ENCODE measurements at regions not wholly inside any gene's neighbourhood (a gene's known extent, or its start where the extent isn't known, plus 50 kb on each side); places are given as distances from the start of the nearest gene placed in this dataset.

DNA sequence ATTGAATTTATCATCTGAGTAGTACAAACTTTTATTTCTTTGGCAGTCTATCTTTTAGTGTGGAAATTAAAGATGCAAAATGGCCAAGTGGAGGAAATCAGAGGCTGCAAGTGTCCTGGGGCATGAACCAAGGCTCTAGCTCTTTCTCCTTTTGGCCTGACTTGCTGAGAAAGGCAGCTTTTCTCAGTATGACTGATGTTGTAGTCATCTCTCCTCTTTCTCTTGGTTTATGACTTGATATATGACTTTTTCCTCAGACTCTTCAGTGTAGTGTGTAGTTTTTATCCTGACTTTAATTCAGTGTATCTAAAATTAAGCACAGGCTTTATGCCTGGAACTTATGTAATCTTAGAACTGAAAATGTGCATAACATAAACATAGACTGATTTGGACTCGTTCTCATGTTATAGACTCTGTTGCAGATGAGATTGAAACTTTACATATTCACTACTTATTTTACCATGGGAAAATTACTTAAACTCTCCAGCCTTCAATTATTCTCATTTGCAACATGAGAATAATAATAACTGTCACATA lies 65.7 kb downstream of the SLITRK5 start:
- Mint-ChIP-seq H3K9me3 (ENCODE audit: low read depth) (no peaks in the 10 kb centered on the region), H3K27ac (no peak overlapping the region), H3K36me3 (no peaks in the 10 kb centered on the region), H3K4me3 (no peak overlapping the region), H3K27me3 (no peaks in the 10 kb centered on the region), H3K4me1 (no peaks in the 10 kb centered on the region)
- ATAC-seq (no peak), DNase-seq (no peak)
- CTCF ChIA-PET, result no interaction called here

DNA sequence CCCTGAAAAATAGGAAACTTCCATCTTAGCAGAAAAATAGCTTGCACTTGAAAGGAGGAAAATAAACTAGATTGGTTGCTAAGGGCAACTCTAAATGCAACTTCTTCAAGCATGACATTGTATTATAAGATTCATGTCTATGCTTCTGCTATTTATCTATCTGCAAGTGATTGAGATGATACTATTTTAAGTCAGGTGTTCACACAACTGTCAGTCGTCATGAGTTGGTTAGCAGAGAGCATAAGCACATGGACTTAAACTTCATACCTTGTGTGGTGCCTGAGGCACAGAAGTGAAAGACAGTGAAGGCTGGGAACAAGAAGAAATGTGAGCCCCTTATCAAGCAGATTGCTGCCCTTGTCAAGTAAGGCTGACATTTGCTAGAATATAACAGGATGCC lies 82.9 kb downstream of the SLITRK5 start:
- Mint-ChIP-seq H3K9me3 (ENCODE audit: low read depth) (peaks cover 6% of the 10 kb centered on the region), H3K4me3 (no peak overlapping the region), H3K36me3 (no peaks in the 10 kb centered on the region), H3K27ac (no peak overlapping the region), H3K27me3 (no peaks in the 10 kb centered on the region), H3K4me1 (no peaks in the 10 kb centered on the region)
- CTCF ChIA-PET, result no interaction called here
- DNase-seq (no peak), ATAC-seq (no peak)

DNA sequence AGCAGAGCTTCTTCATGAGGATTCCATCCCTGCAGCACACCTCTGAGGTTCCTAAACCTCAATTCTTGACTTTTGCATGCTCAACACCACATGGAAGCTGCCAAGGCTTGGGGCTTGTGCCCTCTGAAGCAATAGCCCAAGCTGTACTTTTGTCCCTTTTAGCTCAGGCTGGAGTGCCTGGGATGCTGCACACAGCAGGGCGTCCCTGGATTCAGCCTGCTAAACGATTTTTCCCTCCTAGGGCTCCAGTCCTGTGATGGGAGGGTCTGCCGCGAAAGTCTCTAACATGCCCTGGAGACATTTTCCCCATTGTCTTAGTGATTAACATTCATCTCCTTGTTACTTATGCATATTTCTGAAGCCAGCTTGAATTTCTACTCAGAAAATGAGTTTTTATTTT lies 98.3 kb downstream of the SLITRK5 start:
- no peak overlapping the region for H3K27ac Mint-ChIP-seq
- H3K36me3 Mint-ChIP-seq, result no peaks in the 10 kb centered on the region
- DNase-seq (no peak), ATAC-seq (no peak)
- no peak overlapping the region for H3K4me3 Mint-ChIP-seq
- CTCF ChIA-PET, result no interaction called here
- no peaks in the 10 kb centered on the region for H3K27me3 Mint-ChIP-seq
- peaks cover 3% of the 10 kb centered on the region for H3K9me3 Mint-ChIP-seq (ENCODE audit: low read depth)
- H3K4me1 Mint-ChIP-seq, result no peaks in the 10 kb centered on the region

DNA sequence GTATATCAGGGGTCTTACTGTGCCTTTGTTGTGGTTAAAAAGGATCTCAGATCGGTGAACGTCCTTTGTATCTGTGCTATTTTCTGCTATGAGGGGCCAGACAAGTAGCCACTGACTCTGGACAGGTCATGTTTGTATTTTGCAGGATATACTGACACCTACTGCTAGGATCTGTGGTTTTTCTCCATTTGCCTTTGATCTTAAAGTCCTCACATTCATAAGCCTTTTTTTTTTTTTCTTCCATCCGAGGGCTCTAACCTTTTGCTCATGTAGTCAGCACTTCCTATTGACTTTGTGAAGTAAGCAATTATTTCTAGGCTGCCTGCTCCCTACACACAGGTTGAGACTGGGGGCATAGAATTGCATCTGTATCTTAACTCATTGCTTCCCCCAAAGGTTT lies 106.2 kb downstream of the SLITRK5 start:
- Mint-ChIP-seq H3K4me1 (no peaks in the 10 kb centered on the region), H3K27ac (no peak overlapping the region), H3K4me3 (no peak overlapping the region), H3K9me3 (ENCODE audit: low read depth) (peaks cover 5% of the 10 kb centered on the region), H3K36me3 (no peaks in the 10 kb centered on the region), H3K27me3 (no peaks in the 10 kb centered on the region)
- CTCF ChIA-PET, result no interaction called here
- ATAC-seq (no peak), DNase-seq (no peak)

DNA sequence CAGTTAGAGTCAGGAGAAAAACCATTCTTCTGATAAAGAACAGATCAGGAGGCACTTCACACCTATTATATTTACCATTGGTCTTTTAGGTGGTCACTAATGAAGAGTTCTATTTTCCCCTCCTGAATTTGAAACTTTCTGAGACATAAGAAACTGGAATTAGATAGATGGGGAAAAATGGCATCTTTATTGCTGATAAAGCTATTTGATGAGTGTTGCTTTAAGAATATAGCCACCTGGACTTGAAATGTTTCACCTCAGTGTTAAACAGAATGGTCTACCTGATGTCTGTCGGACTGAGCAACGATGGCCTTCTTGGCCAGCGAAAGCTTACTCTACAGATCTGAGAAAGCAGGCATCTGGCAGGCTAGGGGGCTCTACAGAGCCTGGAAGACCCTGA lies 107.0 kb downstream of the SLITRK5 start:
- H3K4me3 Mint-ChIP-seq, result no peak overlapping the region
- no peak overlapping the region for H3K27ac Mint-ChIP-seq
- peaks cover 5% of the 10 kb centered on the region for H3K9me3 Mint-ChIP-seq (ENCODE audit: low read depth)
- no peak for DNase-seq
- no peaks in the 10 kb centered on the region for H3K4me1 Mint-ChIP-seq
- CTCF ChIA-PET, result no interaction called here
- H3K36me3 Mint-ChIP-seq, result no peaks in the 10 kb centered on the region
- no peak for ATAC-seq
- H3K27me3 Mint-ChIP-seq, result no peaks in the 10 kb centered on the region

DNA sequence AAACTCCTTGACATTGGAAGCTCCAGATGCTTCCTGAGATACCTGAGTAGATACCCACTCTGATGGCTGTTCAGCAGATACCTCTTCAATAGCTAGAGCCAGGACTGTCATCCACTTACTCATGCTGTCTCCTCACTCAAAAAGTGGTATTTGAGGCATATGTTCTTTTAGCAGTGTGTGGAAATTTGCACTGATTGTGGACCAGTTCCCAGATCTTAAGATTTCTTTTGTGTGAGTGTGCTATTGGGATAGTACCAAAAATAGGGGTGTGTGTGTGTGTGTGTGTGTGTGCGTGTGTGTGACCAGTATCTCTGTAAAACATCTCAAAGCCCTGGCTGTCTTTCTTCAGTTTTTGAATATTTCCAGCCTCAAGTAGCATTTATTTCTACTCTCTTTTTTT lies 108.3 kb downstream of the SLITRK5 start:
- H3K4me1 Mint-ChIP-seq, result no peaks in the 10 kb centered on the region
- no peaks in the 10 kb centered on the region for H3K27me3 Mint-ChIP-seq
- no peak overlapping the region for H3K27ac Mint-ChIP-seq
- no peak overlapping the region for H3K4me3 Mint-ChIP-seq
- CTCF ChIA-PET, result no interaction called here
- ATAC-seq, result no peak
- no peak for DNase-seq
- peaks cover 5% of the 10 kb centered on the region for H3K9me3 Mint-ChIP-seq (ENCODE audit: low read depth)
- no peaks in the 10 kb centered on the region for H3K36me3 Mint-ChIP-seq

DNA sequence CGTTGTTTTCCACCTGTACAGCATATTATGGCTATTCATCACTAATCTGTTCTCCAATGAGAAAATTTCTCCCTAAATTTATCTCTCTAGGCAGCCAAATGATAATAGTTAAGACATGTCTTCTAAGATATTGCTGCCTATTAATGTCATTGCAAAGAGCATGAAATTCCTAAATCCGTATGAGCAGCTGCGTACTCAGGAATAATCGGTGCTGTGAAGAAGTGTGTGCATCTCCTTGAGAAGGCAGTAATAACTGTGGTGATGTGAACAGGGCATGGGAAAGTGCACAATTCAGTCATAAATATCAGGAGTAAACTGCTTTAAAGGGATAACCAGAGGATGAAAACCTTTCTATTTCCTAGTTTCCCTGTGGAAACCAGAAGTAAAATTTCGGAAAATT lies 112.2 kb downstream of the SLITRK5 start:
- Mint-ChIP-seq H3K27me3 (no peaks in the 10 kb centered on the region), H3K4me1 (no peaks in the 10 kb centered on the region), H3K9me3 (ENCODE audit: low read depth) (peaks cover 5% of the 10 kb centered on the region), H3K27ac (no peak overlapping the region), H3K36me3 (no peaks in the 10 kb centered on the region), H3K4me3 (no peak overlapping the region)
- CTCF ChIA-PET, result no interaction called here
- no peak for ATAC-seq
- no peak for DNase-seq

DNA sequence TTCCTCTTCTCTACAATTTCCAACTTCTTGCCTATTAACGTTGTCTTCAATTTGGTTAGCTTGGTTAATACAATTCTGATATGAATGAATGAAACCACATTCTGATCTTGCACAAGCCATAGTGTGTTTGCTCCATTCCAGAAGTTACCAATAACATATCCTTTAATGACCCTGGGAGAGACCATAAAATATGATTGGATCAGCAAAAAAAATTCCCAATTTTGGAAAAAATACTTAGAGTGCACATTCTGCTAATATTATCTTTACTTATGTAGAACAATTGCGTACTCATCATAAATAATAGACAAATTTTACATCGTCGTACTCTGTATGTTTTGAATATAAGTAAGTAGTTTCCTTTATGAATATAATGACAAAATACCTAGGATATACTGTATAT lies 117.2 kb downstream of the SLITRK5 start:
- DNase-seq (no peak), ATAC-seq (no peak)
- no peaks in the 10 kb centered on the region for H3K4me1 Mint-ChIP-seq
- no peak overlapping the region for H3K4me3 Mint-ChIP-seq
- H3K27me3 Mint-ChIP-seq, result no peaks in the 10 kb centered on the region
- H3K36me3 Mint-ChIP-seq, result no peaks in the 10 kb centered on the region
- CTCF ChIA-PET, result no interaction called here
- H3K9me3 Mint-ChIP-seq (ENCODE audit: low read depth), result no peaks in the 10 kb centered on the region
- H3K27ac Mint-ChIP-seq, result no peak overlapping the region

DNA sequence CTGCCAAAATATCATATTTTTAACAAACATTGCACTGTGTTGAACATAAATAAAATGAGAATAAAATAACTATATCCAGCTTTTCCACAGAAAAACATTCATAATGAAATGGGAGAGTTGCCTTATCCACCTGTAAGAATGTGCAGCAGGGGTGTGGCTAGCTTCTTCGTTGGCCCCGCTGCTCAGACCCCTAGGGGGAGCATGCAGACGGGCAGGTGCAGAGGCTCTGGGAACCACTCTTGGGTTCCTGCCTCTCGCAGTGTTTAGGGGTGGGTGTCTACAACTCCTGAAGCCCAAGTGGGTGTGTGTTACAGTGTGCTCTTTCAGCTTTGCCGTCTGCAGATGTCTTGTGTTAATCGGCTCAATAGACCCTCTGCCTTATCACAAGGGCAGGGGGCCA lies 121.7 kb downstream of the SLITRK5 start:
- Mint-ChIP-seq H3K4me1 (no peaks in the 10 kb centered on the region), H3K9me3 (ENCODE audit: low read depth) (no peaks in the 10 kb centered on the region), H3K27ac (no peak overlapping the region), H3K4me3 (no peak overlapping the region), H3K36me3 (no peaks in the 10 kb centered on the region), H3K27me3 (no peaks in the 10 kb centered on the region)
- DNase-seq (no peak), ATAC-seq (no peak)
- CTCF ChIA-PET, result no interaction called here

DNA sequence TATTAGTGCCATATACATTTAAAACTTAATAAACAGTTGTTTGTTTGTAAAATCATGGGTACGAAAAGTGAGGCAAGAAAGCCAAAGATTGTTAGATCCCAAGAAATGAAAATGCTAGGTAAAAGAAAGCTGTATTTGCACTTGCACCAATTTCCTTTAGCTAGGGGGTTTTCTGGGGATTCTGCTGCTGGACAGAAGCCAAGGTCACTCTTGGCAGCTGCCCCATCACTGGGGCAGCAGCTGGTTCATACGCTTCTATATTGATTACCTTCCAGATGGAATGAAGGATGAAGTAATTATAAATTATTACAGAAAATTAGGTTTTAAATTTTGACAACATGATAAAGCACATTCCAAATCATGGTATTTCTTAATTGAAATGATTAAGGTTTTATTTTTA lies 127.4 kb downstream of the SLITRK5 start:
- no peaks in the 10 kb centered on the region for H3K4me1 Mint-ChIP-seq
- H3K27ac Mint-ChIP-seq, result no peak overlapping the region
- CTCF ChIA-PET, result no interaction called here

DNA sequence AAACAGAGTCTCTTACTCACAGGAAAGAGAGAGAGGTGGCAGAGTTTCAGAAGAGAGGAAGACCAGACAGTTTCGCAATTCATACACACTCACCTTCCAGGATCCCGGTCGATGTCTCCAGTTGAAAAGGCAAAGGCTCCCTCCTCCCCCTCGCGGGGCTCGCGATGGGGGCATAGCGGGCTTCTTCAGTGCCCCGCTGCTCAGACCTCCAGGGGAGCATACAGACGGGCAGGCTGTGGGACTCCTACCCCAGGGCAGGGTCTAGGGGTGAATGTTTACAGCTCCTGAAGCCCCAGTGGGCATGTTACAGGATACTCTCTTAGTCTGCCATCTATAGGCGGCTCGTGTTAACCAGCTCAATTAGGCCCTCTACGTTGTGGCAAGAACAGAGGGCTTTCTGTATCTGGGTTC lies 139.2 kb downstream of the SLITRK5 start:
- no peaks in the 10 kb centered on the region for H3K27me3 Mint-ChIP-seq
- no peak for DNase-seq
- CTCF ChIA-PET, result no interaction called here
- no peak overlapping the region for H3K27ac Mint-ChIP-seq
- H3K4me3 Mint-ChIP-seq, result no peak overlapping the region
- no peak for ATAC-seq
- peaks cover 3% of the 10 kb centered on the region for H3K9me3 Mint-ChIP-seq (ENCODE audit: low read depth)
- H3K36me3 Mint-ChIP-seq, result no peaks in the 10 kb centered on the region
- H3K4me1 Mint-ChIP-seq, result no peaks in the 10 kb centered on the region

More for the DNA sequence above, 127.4 kb downstream of the SLITRK5 start:
- ATAC-seq, result no peak
- H3K4me3 Mint-ChIP-seq, result no peak overlapping the region
- no peaks in the 10 kb centered on the region for H3K27me3 Mint-ChIP-seq
- no peak for DNase-seq
- no peaks in the 10 kb centered on the region for H3K36me3 Mint-ChIP-seq
- peaks cover 2% of the 10 kb centered on the region for H3K9me3 Mint-ChIP-seq (ENCODE audit: low read depth)

DNA sequence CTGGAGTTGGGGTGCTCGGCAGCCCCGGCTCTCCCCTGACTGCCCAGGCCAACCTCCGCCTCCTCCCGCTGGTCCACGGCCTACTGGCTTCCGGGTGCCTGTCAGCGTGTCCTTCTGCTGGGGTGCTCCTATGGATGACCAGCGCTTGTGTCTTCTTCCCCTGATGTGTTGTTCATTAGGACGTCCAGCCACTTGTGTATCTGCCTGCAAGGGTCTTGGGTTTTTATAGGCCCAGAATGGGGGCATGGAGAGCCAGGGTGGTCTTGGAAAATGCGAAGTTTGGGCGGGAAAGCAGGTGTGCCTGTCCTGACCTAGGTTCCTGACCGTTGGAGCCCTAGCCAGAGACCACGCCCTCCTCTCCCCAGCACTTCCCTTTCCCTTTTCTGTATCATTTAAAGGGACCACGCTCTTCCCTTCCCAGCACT lies 139.8 kb downstream of the SLITRK5 start:
- no peaks in the 10 kb centered on the region for H3K4me1 Mint-ChIP-seq
- CTCF ChIA-PET, result no interaction called here
- no peaks in the 10 kb centered on the region for H3K36me3 Mint-ChIP-seq
- H3K9me3 Mint-ChIP-seq (ENCODE audit: low read depth), result peaks cover 4% of the 10 kb centered on the region
- no peak for DNase-seq
- H3K4me3 Mint-ChIP-seq, result no peak overlapping the region
- ATAC-seq, result no peak
- no peaks in the 10 kb centered on the region for H3K27me3 Mint-ChIP-seq
- H3K27ac Mint-ChIP-seq, result no peak overlapping the region

DNA sequence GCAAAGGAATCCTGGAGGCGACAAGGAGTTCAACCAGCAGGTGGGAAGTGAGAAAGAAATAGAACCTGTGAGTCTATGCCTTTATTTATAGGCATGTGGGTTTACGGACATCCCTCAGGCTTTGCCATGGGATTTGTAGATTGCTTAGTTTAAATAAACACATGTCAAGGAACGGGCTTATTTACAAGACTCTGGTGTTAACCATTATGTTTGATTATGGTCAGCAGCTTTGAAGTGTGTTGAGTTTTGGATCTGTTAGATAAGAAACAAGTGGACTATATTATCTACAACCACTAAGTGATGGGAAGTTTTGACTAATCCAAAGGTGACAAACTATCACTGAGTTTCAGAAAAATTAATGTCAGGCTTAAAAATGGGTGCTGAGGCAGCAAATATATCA lies 143.2 kb downstream of the SLITRK5 start:
- Mint-ChIP-seq H3K36me3 (no peaks in the 10 kb centered on the region), H3K9me3 (ENCODE audit: low read depth) (peaks cover 4% of the 10 kb centered on the region), H3K4me3 (no peak overlapping the region), H3K27me3 (no peaks in the 10 kb centered on the region), H3K27ac (no peak overlapping the region), H3K4me1 (no peaks in the 10 kb centered on the region)
- CTCF ChIA-PET, result no interaction called here
- DNase-seq (no peak), ATAC-seq (no peak)

DNA sequence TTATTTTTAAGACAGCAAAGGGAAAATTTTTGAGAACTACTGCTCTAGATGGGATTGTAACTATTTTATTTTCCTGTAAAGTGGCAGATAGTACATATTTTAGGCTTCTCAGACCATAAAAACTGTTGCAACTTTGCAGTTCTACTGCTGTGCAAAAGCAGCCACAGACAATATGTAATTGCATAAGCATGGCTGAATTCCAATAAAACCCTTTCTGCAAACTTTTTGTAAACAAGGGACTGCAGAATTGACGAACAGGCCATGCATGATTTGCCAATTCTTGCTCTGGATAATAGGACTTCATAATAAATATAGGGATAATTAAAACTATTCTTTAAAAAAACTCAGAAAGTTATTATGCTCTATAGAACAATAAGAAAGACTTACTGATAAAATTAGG lies 149.1 kb downstream of the SLITRK5 start:
- Mint-ChIP-seq H3K27me3 (no peaks in the 10 kb centered on the region), H3K4me1 (no peaks in the 10 kb centered on the region), H3K9me3 (ENCODE audit: low read depth) (peaks cover 2% of the 10 kb centered on the region), H3K36me3 (no peaks in the 10 kb centered on the region), H3K27ac (no peak overlapping the region), H3K4me3 (no peak overlapping the region)
- no peak for DNase-seq
- no peak for ATAC-seq
- CTCF ChIA-PET, result no interaction called here

DNA sequence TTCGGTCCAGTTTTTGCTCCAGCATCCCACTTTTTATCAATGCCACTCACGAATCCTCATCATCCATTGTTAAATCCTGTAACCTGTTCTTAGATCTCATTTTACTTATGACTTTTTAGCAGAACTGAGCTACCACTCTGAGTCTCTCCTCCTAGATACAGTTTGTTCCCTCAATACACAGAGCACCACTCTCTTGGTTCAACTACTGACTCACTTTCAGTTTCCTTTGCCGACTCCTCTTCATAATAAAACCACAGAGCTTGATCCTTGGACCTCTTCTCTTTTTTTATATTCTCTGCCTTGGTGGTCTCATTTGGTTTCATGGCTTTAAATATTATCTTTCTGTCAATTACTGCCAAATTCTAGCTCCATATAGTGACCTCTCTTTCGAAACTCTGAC lies 150.3 kb downstream of the SLITRK5 start:
- Mint-ChIP-seq H3K27ac (no peak overlapping the region), H3K4me3 (no peak overlapping the region), H3K36me3 (no peaks in the 10 kb centered on the region), H3K4me1 (no peaks in the 10 kb centered on the region), H3K9me3 (ENCODE audit: low read depth) (no peaks in the 10 kb centered on the region), H3K27me3 (no peaks in the 10 kb centered on the region)
- CTCF ChIA-PET, result no interaction called here
- ATAC-seq, result no peak
- DNase-seq, result no peak

Data from activated CD8-positive, alpha-beta memory T cell treated with anti-CD3 and anti-CD28 coated beads, Interleukin-2, amount 10 ng/mL, durations not matched to agents 7 days and 5 days (primary cell).